BJ (cell line): ENCODE measurements at regions not wholly inside any gene's neighbourhood (a gene's known extent, or its start where the extent isn't known, plus 50 kb on each side); places are given as distances from the start of the nearest gene placed in this dataset.
"Not testable (repeated sequence)": the region's sequence is repeated elsewhere in the genome, so short reads cannot be mapped to it uniquely, and the experiment has no call there.

Experiments
- CTCF ChIA-PET: fragments of 350-600 bp; formaldehyde crosslinking; extraction: SDS; loops from one replicate; lab custom pipeline; 2021; ENCODE audit warnings: antibody characterized with exemption, inconsistent platforms; lab: Yijun Ruan, JAX
- POLR2A ChIA-PET: fragments of 300-600 bp; sonication (Branson Sonifier 250); formaldehyde crosslinking; extraction: SDS; loops from one replicate; lab custom pipeline; 2021; ENCODE audit warnings: antibody characterized with exemption; lab: Charles Lee
- DNase-seq: peaks from one replicate; pipeline ENCODE4 v3.0.0-alpha.2; 2011; ENCODE audit warnings: low read depth
- H3K27me3 ChIP-seq: 2 replicates; pipeline ENCODE4 v1.6.0; 2011; ENCODE audit warnings: low read length; ENCODE audit not compliant: control insufficient read depth, insufficient read depth
- H3K36me3 ChIP-seq: 2 replicates; pipeline ENCODE4 v1.5.1; 2011; ENCODE audit warnings: low read length; ENCODE audit not compliant: control insufficient read depth, insufficient read depth
- H3K4me3 ChIP-seq: 2 replicates; pipeline ENCODE4 v1.5.1; 2011; ENCODE audit warnings: low read depth, mild to moderate bottlenecking, control low read depth, low read length
- TF ChIP-seq, protein P1 (sequence below): IDR thresholded peaks from 2 replicates; pipeline ENCODE4 v1.5.1; 2011; ENCODE audit warnings: low read depth, mild to moderate bottlenecking, control low read depth, inconsistent platforms, low read length, moderate library complexity; ENCODE audit not compliant: insufficient read depth

DNA sequence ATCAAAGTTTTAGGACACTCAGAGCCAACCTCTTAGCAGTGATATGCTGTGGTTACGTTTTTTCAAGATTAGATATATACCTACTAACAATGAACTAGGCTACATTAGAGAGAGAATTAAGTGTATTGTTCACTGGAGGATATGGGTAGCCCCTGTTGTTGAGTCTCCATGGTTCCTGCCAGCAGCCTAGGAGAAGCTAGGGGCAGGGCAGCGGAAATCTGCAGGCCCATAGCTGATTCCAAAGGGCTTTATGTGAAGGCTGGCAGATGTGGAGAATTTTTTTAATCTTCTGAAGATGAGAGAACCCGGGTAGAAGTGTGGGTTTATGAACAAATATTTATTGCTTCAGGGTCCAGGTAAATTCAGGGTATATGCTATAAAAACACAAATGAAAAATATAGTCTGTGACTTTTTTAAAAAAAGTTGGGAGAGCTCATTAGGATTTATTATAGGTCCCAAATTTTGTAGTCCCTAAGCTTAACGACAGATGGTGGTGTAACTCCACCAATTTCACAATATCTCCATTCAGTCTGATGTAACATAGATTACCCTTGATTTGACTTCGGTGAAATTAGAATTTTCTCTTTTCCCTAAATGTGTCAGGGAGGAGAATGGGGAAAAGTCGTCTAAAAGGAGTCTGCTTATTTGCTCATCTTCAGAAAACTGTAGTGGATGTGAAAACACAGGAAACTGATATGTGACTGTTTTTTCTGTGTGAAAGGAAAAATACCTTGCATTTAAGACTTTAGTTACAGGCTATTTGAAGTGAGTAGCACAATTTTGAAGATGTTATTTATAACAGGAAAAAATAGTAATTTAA lies 163.0 kb upstream of the PPP1R3A start:
- peaks cover 26% of the 10 kb centered on the region for H3K27me3 ChIP-seq
- TF ChIP-seq, protein P1, sequence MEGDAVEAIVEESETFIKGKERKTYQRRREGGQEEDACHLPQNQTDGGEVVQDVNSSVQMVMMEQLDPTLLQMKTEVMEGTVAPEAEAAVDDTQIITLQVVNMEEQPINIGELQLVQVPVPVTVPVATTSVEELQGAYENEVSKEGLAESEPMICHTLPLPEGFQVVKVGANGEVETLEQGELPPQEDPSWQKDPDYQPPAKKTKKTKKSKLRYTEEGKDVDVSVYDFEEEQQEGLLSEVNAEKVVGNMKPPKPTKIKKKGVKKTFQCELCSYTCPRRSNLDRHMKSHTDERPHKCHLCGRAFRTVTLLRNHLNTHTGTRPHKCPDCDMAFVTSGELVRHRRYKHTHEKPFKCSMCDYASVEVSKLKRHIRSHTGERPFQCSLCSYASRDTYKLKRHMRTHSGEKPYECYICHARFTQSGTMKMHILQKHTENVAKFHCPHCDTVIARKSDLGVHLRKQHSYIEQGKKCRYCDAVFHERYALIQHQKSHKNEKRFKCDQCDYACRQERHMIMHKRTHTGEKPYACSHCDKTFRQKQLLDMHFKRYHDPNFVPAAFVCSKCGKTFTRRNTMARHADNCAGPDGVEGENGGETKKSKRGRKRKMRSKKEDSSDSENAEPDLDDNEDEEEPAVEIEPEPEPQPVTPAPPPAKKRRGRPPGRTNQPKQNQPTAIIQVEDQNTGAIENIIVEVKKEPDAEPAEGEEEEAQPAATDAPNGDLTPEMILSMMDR: peak; percentile 37
- H3K36me3 ChIP-seq: no peaks in the 10 kb centered on the region
- no peak overlapping the region for H3K4me3 ChIP-seq
- DNase-seq: peak; percentile 25
- POLR2A ChIA-PET: interaction anchor here (0.6 kb wide), 1 partner anchor 104 kb away, joined by 3 read pairs; no protein-coding TSS in a partner anchor
- CTCF ChIA-PET: interaction anchor here (0.7 to 1.8 kb wide), 5 partner anchors 1767 to 1828 kb away, joined by 3 to 8 read pairs (median 5); no protein-coding TSS in a partner anchor

DNA sequence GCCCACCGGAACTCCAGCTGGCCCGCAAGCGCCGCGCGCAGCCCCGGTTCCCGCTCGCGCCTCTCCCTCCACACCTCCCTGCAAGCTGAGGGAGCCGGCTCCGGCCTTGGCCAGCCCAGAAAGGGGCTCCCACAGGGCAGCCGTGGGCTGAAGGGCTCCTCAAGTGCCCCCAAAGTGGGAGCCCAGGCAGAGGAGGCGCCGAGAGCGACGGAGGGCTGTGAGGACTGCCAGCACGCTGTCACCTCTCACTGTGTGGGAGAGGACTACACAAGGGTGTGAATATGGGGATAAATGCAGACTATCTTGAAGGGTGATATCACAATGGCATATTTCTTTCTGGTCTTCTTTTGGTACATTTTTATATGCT lies 158.3 kb upstream of the PPP1R3A start:
- H3K4me3 ChIP-seq, H3K36me3 ChIP-seq, H3K27me3 ChIP-seq, DNase-seq, CTCF ChIA-PET, POLR2A ChIA-PET: not testable (repeated sequence)

DNA sequence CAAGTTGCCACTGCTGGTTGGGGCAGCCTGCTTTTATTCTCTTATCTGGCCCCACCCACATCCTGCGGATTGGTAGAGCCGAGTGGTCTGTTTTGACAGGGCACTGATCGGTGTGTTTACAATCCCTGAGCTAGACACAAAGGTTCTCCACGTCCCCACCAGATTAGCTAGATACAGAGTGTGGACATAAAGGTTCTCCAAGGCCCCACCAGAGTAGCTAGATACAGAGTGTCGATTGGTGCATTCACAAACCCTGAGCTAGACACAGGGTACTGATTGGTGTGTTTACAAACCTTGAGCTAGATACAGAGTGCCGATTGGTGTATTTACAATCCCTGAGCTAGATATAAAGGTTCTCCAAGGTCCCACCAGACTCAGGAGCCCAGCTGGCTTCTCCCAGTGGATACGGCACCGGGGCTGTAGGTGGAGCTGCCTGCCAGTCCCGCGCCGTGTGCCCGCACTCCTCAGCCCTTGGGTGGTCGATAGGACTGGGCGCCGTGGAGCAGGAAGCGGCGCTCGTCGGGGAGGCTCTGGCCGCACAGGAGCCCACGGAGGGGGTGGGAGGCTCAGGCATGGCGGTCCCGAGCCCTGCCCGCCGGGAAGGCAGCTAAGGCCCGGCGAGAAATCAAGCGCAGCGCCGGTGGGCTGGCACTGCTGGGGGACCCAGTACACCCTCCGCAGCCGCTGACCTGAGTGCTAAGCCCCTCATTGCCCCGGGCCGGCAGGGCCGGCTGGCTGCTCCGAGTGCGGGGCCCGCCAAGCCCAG lies 157.8 kb upstream of the PPP1R3A start:
- H3K4me3 ChIP-seq, CTCF ChIA-PET, DNase-seq, H3K36me3 ChIP-seq, H3K27me3 ChIP-seq, POLR2A ChIA-PET: not testable (repeated sequence)

DNA sequence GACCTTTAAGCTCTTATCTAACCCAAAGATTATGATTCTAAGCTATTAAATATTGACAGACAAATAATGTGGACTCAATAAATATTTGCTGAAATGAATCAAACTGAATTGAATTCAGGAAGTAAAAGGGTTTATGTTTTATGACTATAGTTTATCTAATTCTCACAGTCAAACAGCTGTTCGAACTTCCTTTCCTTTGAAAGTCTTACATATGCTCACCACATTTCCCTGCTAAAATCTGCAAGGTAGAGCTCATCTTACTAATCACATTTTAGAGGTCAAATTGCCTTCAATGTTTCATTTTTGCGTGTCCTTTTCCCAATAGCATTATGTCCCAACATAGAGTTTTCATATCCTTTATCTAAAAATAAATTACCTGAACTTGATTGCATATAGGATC lies 154.9 kb upstream of the PPP1R3A start:
- TF ChIP-seq, protein P1: no peak
- ChIA-PET CTCF (no interaction called here), POLR2A (no interaction called here)
- DNase-seq: no peak
- H3K4me3 ChIP-seq: no peak overlapping the region
- no peaks in the 10 kb centered on the region for H3K27me3 ChIP-seq
- no peaks in the 10 kb centered on the region for H3K36me3 ChIP-seq

DNA sequence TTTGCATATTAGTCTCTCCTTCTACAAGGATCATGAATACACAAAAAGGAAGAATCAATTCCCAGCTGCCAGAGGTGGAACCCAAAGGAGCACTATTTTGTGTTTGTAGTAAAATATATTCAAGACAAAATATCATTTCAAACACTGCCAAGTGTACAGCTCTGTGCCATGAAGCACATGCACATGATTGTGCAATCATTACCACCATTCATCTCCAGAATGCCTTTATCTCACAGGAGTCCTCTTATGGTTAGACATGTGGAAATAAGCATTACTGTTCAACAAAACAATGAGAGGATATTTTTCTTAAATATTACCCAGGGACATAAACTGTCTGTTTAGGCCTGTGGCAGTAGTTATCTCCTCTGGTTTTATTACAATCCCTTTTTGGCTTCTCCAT lies 151.4 kb upstream of the PPP1R3A start:
- DNase-seq: no peak
- POLR2A ChIA-PET: no interaction called here
- CTCF ChIA-PET: no interaction called here
- no peaks in the 10 kb centered on the region for H3K27me3 ChIP-seq
- TF ChIP-seq, protein P1: no peak
- H3K36me3 ChIP-seq: no peaks in the 10 kb centered on the region
- H3K4me3 ChIP-seq: no peak overlapping the region

DNA sequence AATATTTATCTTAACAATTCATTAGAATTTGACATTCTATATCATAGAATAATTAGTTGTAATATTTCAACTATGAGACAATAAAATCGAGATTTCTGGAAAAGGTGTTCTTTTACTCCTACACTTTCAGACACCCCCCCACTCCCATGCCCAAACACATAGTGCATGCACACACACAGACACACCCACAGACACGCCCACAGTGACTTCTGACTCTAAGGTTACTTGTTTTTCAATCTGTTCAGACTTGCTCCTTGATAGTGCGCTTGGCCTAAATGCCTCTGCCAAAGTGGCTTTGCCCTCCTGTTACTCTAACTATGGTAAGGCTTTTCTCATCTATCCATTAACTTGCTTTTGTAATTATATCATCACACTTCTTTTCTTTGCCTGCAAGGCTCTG lies 144.0 kb upstream of the PPP1R3A start:
- no peaks in the 10 kb centered on the region for H3K27me3 ChIP-seq
- H3K4me3 ChIP-seq: no peak overlapping the region
- TF ChIP-seq, protein P1: no peak
- H3K36me3 ChIP-seq: no peaks in the 10 kb centered on the region
- ChIA-PET CTCF (no interaction called here), POLR2A (no interaction called here)
- no peak for DNase-seq
